ENCODE measurements at regions not wholly inside any gene's neighbourhood (a gene's known extent, or its start where the extent isn't known, plus 50 kb on each side); places are given as distances from the start of the nearest gene placed in this dataset.

DNA sequence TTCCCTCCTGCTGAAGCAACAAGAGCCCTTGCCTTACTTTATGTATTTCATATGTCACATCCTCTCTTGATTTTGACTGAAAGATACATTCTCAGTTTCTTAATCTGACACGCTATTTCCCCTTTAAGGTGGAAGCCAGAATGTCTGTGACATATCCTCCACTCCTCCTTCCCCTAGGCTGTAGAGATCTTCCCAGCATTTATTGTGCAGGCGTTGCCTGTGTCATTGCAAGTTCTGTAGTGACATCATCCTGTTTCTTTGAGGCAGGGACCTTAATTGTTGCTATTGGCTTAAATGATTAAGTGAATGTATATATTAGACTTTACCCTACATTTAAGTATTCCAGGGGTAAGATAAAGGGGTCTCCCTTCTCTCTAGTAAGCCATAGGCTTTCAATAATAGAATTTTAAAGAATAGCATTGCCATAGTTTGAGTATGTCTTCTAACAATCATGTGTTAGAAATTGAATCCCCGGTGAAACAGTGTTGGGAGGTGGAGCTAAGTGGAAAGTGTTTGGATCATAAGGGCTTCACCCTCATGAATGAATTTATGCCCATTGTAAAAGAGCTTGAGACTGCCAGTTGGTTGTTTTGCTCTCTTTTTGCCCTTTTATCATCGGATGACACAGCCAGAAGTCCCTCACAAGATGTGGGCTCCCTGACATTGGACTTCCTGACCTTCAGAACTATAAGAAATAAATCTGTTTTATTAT lies 189.5 kb upstream of the CDC14C start:
- Histone ChIP-seq H3K4me1 (no peaks in the 10 kb centered on the region), H3K27ac (no peak overlapping the region), H3K4me3 (no peak overlapping the region), H3K27me3 (no peaks in the 10 kb centered on the region), H3K9me3 (peaks cover 0 to 13% (median 10%) of the 10 kb centered on the region in 4 donors), H3K36me3 (no peaks in the 10 kb centered on the region)
- ATAC-seq (ENCODE audit: low FRiP score in 2 of 2) (no peak), DNase-seq (no peak)
- TF ChIP-seq POLR2A (IDR thresholded peaks at IDR 0.05) (no peak), POLR2AphosphoS5 (IDR thresholded peaks at IDR 0.05) (no peak), EP300 (IDR thresholded peaks at IDR 0.05) (no peak), CTCF (IDR thresholded peaks at IDR 0.05) (no peak)
- 60% methylated on average over 4 of the region's 4 CpGs for WGBS, 2 donors

DNA sequence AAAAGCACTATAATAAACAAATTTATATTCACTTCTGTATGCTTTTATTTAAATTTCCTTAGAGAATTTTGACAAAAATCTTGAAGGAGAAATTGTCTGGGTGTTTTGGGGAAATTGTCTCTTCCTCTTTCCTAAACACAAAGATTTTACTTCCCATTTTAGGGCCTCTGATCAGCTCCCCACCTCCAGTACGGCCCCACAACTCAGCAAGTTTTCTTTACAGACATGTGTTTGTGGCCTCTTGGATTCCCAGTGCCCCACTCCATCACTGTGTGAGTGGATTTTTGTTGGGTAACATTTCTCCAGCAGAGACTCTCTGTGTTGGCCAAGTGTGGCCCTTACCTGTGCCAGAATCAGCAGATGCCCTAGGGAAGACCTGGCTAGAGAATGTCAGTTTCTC lies 182.8 kb upstream of the CDC14C start:
- Histone ChIP-seq H3K36me3 (no peaks in the 10 kb centered on the region), H3K4me3 (no peak overlapping the region), H3K27ac (no peak overlapping the region), H3K4me1 (no peaks in the 10 kb centered on the region), H3K9me3 (peaks cover 0 to 13% (median 10%) of the 10 kb centered on the region in 4 donors), H3K27me3 (no peaks in the 10 kb centered on the region)
- peak in 1 of 2 donors; percentile 39 for ATAC-seq (ENCODE audit: low FRiP score in 2 of 2)
- 47 to 57% methylated on average over 1 of the region's 1 CpG for WGBS, 2 donors
- DNase-seq: no peak
- no peak for TF ChIP-seq POLR2A (IDR thresholded peaks at IDR 0.05)
- no peak for TF ChIP-seq EP300 (IDR thresholded peaks at IDR 0.05)
- no peak for TF ChIP-seq CTCF (IDR thresholded peaks at IDR 0.05)
- no peak for TF ChIP-seq POLR2AphosphoS5 (IDR thresholded peaks at IDR 0.05)

DNA sequence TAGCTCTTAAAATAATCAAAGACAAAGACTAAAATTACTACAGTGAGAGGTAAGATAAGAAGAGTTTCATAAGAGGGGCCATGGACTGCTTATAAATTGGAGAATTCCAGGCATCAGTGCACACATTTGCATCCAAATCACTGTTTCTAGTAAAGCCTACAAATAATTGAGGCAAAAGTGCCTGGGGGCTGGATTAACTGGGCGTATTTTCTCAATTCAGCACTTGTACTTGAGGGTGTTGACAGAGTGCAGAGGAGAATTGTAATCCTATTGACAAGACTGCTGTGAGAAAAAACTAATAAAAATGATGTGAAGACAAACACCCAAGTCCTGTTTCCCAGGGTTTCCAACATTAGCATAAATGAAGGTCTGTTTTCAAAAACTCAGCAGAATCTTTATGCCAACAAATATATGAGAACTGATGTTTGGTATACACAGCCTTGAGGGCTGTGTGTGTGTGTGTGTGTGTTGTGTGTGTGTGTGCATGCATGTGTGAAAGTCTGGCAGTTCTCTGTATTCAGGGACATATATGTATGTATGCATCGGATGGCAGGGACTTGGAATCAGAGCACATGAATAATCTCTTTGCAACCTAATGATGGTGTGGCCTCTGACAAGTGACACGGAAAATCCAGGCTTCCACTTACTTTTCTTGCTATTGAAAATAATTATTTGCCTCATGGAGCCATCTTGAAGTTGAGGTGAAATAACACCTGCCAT lies 182.1 kb upstream of the CDC14C start:
- 71 to 72% methylated on average over 3 of the region's 3 CpGs for WGBS, 2 donors
- ATAC-seq (ENCODE audit: low FRiP score in 2 of 2): no peak
- H3K4me3 ChIP-seq: no peak overlapping the region

DNA sequence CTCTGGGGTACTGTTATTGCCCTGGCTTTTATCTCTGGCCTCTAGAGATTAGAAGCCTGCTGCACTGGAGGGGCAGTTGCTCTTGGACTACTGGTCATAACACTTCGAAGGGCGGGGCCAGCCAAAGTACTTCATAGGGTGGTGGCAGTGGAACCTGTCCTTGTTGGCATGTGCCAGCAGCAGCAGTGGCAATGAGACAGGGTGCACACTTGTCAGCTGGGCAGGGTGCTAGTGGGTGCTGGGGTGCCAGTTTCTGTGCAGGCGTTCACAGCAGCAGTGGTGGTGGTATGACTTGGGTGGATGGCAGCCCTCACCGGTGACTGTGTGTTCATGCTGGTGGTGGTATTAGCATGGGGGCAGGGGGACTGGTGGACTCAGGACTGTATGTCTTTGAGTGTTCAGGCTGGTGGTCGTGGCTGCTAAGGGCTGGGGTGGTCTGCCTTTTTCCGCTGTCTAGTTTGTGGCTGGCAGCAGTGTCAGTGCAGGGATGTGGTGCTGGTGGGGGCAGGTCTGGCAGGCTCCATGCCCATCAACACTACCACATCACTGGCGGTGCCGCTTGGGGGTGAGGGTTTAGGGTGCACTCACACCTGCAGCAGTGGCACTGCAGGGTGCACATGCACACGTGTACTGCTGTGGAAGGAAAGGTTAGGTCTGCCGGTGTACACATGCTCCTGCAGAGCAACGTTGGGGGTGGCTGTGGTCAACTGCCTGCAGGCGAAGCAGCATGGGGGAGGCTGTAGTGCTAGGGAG lies 176.1 kb upstream of the CDC14C start:
- DNase-seq: peak in 1 of 2 donors; percentile 14
- Histone ChIP-seq H3K36me3 (no peaks in the 10 kb centered on the region), H3K27ac (no peak overlapping the region), H3K27me3 (no peaks in the 10 kb centered on the region), H3K4me3 (no peak overlapping the region), H3K4me1 (no peaks in the 10 kb centered on the region), H3K9me3 (no peaks in the 10 kb centered on the region)
- ATAC-seq (ENCODE audit: low FRiP score in 2 of 2): peak in 1 of 2 donors; percentile 55
- WGBS, 2 donors: 91 to 100% methylated on average over 2 to 12 of the region's 12 CpGs
- TF ChIP-seq POLR2A (IDR thresholded peaks at IDR 0.05): no peak
- TF ChIP-seq CTCF (IDR thresholded peaks at IDR 0.05): no peak
- TF ChIP-seq EP300 (IDR thresholded peaks at IDR 0.05): no peak
- no peak for TF ChIP-seq POLR2AphosphoS5 (IDR thresholded peaks at IDR 0.05)

More for the DNA sequence above, 182.1 kb upstream of the CDC14C start:
- Histone ChIP-seq H3K36me3 (no peaks in the 10 kb centered on the region), H3K4me1 (no peaks in the 10 kb centered on the region), H3K27me3 (no peaks in the 10 kb centered on the region), H3K27ac (no peak overlapping the region), H3K9me3 (peaks cover 0 to 13% (median 10%) of the 10 kb centered on the region in 4 donors)
- DNase-seq: no peak
- no peak for TF ChIP-seq POLR2AphosphoS5 (IDR thresholded peaks at IDR 0.05)
- no peak for TF ChIP-seq CTCF (IDR thresholded peaks at IDR 0.05)
- TF ChIP-seq EP300 (IDR thresholded peaks at IDR 0.05): no peak
- no peak for TF ChIP-seq POLR2A (IDR thresholded peaks at IDR 0.05)
